ENCODE measurements at regions not wholly inside any gene's neighbourhood (a gene's known extent, or its start where the extent isn't known, plus 50 kb on each side); places are given as distances from the start of the nearest gene placed in this dataset.

GRCh38 chr15:39143479-39143878 is 437.4 kb upstream of the THBS1 start:
- TF ChIP-seq CTCF (conservative IDR thresholded peaks at IDR 0.05; ENCODE audit: low read depth, low read length) = no peak
- no peak for TF ChIP-seq EZH2 (IDR thresholded peaks at IDR 0.05; ENCODE audit: borderline replicate concordance, low read depth, low read length, poor library complexity, severe bottlenecking)
